ENCODE measurements at regions not wholly inside any gene's neighbourhood (a gene's known extent, or its start where the extent isn't known, plus 50 kb on each side); places are given as distances from the start of the nearest gene placed in this dataset.

DNA sequence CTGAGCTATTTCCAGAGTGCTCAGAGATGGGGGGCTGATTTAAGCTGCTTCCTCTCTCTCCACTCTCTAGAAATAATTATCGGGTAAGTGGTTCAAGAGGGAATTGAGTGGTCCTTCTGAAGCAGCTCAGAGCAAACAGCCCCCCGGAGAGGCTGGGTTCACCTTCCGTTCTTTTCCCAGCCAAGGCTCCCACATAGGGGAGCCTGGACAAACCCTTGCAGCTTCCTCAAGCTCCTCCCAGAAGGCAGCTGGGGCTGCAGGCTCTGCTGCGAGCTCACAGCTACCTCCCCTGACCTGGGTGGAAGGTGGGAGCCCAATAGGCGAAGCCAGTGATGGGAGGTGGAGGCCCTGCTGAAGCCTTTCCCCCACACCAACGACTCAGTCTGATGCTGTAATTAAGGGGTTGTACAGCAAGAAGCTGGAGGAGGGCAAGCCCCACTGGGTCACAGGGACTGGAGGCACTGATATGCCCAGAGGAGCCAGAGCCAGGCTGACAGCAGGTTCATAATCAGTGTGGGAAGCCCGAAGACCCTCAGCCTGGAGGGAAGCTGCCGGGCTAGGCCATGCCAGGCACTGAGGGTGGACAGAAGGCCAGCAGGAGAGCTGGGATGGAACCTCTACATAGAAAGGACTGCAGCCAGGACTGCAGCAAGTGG, 52.4 kb downstream of the ARL6IP4 start:
- no peak overlapping the region for H3K27ac ChIP-seq
- no peak for TF ChIP-seq ZFX (IDR thresholded peaks at IDR 0.05)
- TF ChIP-seq, protein P1, sequence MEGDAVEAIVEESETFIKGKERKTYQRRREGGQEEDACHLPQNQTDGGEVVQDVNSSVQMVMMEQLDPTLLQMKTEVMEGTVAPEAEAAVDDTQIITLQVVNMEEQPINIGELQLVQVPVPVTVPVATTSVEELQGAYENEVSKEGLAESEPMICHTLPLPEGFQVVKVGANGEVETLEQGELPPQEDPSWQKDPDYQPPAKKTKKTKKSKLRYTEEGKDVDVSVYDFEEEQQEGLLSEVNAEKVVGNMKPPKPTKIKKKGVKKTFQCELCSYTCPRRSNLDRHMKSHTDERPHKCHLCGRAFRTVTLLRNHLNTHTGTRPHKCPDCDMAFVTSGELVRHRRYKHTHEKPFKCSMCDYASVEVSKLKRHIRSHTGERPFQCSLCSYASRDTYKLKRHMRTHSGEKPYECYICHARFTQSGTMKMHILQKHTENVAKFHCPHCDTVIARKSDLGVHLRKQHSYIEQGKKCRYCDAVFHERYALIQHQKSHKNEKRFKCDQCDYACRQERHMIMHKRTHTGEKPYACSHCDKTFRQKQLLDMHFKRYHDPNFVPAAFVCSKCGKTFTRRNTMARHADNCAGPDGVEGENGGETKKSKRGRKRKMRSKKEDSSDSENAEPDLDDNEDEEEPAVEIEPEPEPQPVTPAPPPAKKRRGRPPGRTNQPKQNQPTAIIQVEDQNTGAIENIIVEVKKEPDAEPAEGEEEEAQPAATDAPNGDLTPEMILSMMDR (conservative IDR thresholded peaks at IDR 0.05), result no peak

Data from C4-2B (cell line).